Liver (tissue), 8 donors: ENCODE measurements at regions not wholly inside any gene's neighbourhood (a gene's known extent, or its start where the extent isn't known, plus 50 kb on each side); places are given as distances from the start of the nearest gene placed in this dataset.

Source experiments
- DNase-seq: peaks from one replicate; pipeline ENCODE4 v3.0.0-alpha.2; 2017; ENCODE audit warnings: low spot score
- H3K27ac ChIP-seq, 2 donors: one replicate each; pipeline ENCODE4 v1.7.0; 2013; ENCODE audit warnings: inconsistent platforms in 2 of 2, low read length in 2 of 2, control low read depth in 1 of 2, low read depth in 1 of 2, mild to moderate bottlenecking in 1 of 2
- H3K27me3 ChIP-seq, 4 donors: one replicate each; pipeline versions ENCODE4 v1.6.1 to v1.7.0; 2013; ENCODE audit warnings: low read length in 3 of 4, inconsistent platforms in 1 of 4, mild to moderate bottlenecking in 1 of 4, moderate library complexity in 1 of 4; ENCODE audit not compliant: control insufficient read depth in 4 of 4, insufficient read depth in 4 of 4
- H3K36me3 ChIP-seq, 4 donors: one replicate each; pipeline versions ENCODE4 v1.6.1 to v1.7.0; 2013; ENCODE audit warnings: low read length in 3 of 4, mild to moderate bottlenecking in 3 of 4, low read depth in 1 of 4, moderate library complexity in 1 of 4; ENCODE audit not compliant: control insufficient read depth in 4 of 4, insufficient read depth in 3 of 4
- H3K4me1 ChIP-seq, 4 donors: one replicate each; pipeline versions ENCODE4 v1.6.1 to v1.7.0; 2013; ENCODE audit warnings: low read length in 3 of 4, mild to moderate bottlenecking in 3 of 4, moderate library complexity in 1 of 4; ENCODE audit not compliant: control insufficient read depth in 4 of 4, insufficient read depth in 4 of 4
- H3K4me3 ChIP-seq, 3 donors: one replicate each; pipeline versions ENCODE4 v1.6.1 to v1.7.0; 2013; ENCODE audit warnings: low read length in 3 of 3, control low read depth in 1 of 3, low read depth in 1 of 3, mild to moderate bottlenecking in 1 of 3
- H3K9ac ChIP-seq, 2 donors: one replicate each; pipeline ENCODE4 v1.7.0; 2013; ENCODE audit warnings: low read length in 2 of 2, mild to moderate bottlenecking in 2 of 2, moderate library complexity in 2 of 2, control low read depth in 1 of 2, low read depth in 1 of 2
- H3K9me3 ChIP-seq, 4 donors: one replicate each; pipeline versions ENCODE4 v1.6.1 to v1.7.0; 2013; ENCODE audit warnings: low read length in 3 of 4; ENCODE audit not compliant: control insufficient read depth in 4 of 4
- FOXA2 ChIP-seq: IDR thresholded peaks from 2 replicates; pipeline ENCODE4 v1.6.1; 2016; ENCODE audit warnings: antibody characterized with exemption
- GABPA ChIP-seq, 2 donors: IDR thresholded peaks in 1 of 2; conservative IDR thresholded peaks in 1 of 2; 2 replicates each; pipeline ENCODE4 v1.6.1; 2016; ENCODE audit warnings: antibody characterized with exemption in 2 of 2, mild to moderate bottlenecking in 1 of 2, moderate library complexity in 1 of 2
- HNF4G ChIP-seq: IDR thresholded peaks from 2 replicates; pipeline ENCODE4 v1.6.1; 2016; ENCODE audit warnings: antibody characterized with exemption
- NR2F2 ChIP-seq: IDR thresholded peaks from 2 replicates; pipeline ENCODE4 v1.6.1; 2016; ENCODE audit warnings: antibody characterized with exemption
- RAD21 ChIP-seq, 2 donors: IDR thresholded peaks; 2 replicates each; pipeline ENCODE4 v1.6.1; 2016; ENCODE audit warnings: antibody characterized with exemption in 2 of 2, mild to moderate bottlenecking in 2 of 2
- RXRA ChIP-seq, 2 donors: IDR thresholded peaks; 2 replicates each; pipeline ENCODE4 v1.6.1; 2017 to 2018; ENCODE audit warnings: antibody characterized with exemption in 2 of 2, mild to moderate bottlenecking in 1 of 2
- SP1 ChIP-seq: IDR thresholded peaks from 2 replicates; pipeline ENCODE4 v1.6.1; 2018; ENCODE audit warnings: antibody characterized with exemption, mild to moderate bottlenecking
- TAF1 ChIP-seq: conservative IDR thresholded peaks from 2 replicates; pipeline ENCODE4 v1.6.1; 2016; ENCODE audit warnings: antibody characterized with exemption, mild to moderate bottlenecking
- YY1 ChIP-seq: IDR thresholded peaks from 2 replicates; pipeline ENCODE4 v1.6.1; 2016; ENCODE audit warnings: antibody characterized with exemption, mild to moderate bottlenecking
- ZBTB33 ChIP-seq: IDR thresholded peaks from 2 replicates; pipeline ENCODE4 v1.6.1; 2016; ENCODE audit warnings: antibody characterized with exemption
- WGBS: extraction: QIAGEN DNeasy Blood & Tissue Kit; methylation state at CpG from one replicate; pipeline ENCODE4 v1.1.7; 2013; 5-methylcytosine and 5-hydroxymethylcytosine counted together
- TF ChIP-seq, protein P1 (sequence below): fragments of 150-350 bp; IDR thresholded peaks from 2 replicates; pipeline ENCODE4 v1.5.1; 2017; ENCODE audit warnings: improper control_type of control experiment, low read depth, low read length; ENCODE audit not compliant: missing input control
- TF ChIP-seq, protein P2 (sequence below): IDR thresholded peaks from 2 replicates; pipeline ENCODE4 v1.6.1; 2016; ENCODE audit warnings: antibody characterized with exemption, mild to moderate bottlenecking
- TF ChIP-seq, protein P3 (sequence below): IDR thresholded peaks from 2 replicates; pipeline ENCODE4 v1.6.1; 2016; ENCODE audit warnings: antibody characterized with exemption
- donor health status: healthy.
- donor health status: healthy.
- donor health status: healthy.
- donor health status: healthy.
- donor health status: healthy.

DNA sequence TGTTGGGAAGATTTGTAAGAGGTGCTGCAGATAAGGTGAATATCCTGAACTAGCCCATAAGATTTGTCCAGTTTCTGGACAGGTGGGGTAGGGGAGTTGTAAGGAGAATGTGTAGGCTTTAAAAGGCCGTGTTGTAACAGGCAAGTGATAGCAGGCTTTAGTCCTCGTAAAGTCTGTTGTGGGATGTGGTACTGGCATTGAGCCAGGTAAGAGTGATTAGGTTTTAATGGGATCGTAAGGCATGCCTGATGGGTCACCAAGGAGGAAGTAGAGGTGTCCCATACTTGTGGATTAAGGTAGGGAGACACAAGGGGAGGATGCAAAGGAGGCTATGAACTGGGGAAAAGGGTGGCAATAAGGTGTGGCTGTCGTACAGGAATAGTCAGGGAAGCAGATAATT is 256.9 kb upstream of the DKK2 start (continued):
- TF ChIP-seq, protein P1, sequence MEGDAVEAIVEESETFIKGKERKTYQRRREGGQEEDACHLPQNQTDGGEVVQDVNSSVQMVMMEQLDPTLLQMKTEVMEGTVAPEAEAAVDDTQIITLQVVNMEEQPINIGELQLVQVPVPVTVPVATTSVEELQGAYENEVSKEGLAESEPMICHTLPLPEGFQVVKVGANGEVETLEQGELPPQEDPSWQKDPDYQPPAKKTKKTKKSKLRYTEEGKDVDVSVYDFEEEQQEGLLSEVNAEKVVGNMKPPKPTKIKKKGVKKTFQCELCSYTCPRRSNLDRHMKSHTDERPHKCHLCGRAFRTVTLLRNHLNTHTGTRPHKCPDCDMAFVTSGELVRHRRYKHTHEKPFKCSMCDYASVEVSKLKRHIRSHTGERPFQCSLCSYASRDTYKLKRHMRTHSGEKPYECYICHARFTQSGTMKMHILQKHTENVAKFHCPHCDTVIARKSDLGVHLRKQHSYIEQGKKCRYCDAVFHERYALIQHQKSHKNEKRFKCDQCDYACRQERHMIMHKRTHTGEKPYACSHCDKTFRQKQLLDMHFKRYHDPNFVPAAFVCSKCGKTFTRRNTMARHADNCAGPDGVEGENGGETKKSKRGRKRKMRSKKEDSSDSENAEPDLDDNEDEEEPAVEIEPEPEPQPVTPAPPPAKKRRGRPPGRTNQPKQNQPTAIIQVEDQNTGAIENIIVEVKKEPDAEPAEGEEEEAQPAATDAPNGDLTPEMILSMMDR: no peak
- TF ChIP-seq YY1 (no peak), FOXA2 (no peak)

GRCh38 chr4:107283587-107284559 is 247.8 kb upstream of the DKK2 start:
- H3K27ac ChIP-seq: no peak overlapping the region
- no peaks in the 10 kb centered on the region for H3K36me3 ChIP-seq
- TF ChIP-seq TAF1 (no peak), NR2F2 (no peak), ZBTB33 (no peak), RXRA (IDR thresholded peaks at IDR 0.05) (no peak), GABPA (IDR thresholded peaks at IDR 0.05 in 1 of 2, conservative IDR thresholded peaks at IDR 0.05 in 1 of 2) (no peak), RAD21 (IDR thresholded peaks at IDR 0.05) (no peak), SP1 (no peak), HNF4G (no peak), FOXA2 (no peak)
- TF ChIP-seq, protein P2, sequence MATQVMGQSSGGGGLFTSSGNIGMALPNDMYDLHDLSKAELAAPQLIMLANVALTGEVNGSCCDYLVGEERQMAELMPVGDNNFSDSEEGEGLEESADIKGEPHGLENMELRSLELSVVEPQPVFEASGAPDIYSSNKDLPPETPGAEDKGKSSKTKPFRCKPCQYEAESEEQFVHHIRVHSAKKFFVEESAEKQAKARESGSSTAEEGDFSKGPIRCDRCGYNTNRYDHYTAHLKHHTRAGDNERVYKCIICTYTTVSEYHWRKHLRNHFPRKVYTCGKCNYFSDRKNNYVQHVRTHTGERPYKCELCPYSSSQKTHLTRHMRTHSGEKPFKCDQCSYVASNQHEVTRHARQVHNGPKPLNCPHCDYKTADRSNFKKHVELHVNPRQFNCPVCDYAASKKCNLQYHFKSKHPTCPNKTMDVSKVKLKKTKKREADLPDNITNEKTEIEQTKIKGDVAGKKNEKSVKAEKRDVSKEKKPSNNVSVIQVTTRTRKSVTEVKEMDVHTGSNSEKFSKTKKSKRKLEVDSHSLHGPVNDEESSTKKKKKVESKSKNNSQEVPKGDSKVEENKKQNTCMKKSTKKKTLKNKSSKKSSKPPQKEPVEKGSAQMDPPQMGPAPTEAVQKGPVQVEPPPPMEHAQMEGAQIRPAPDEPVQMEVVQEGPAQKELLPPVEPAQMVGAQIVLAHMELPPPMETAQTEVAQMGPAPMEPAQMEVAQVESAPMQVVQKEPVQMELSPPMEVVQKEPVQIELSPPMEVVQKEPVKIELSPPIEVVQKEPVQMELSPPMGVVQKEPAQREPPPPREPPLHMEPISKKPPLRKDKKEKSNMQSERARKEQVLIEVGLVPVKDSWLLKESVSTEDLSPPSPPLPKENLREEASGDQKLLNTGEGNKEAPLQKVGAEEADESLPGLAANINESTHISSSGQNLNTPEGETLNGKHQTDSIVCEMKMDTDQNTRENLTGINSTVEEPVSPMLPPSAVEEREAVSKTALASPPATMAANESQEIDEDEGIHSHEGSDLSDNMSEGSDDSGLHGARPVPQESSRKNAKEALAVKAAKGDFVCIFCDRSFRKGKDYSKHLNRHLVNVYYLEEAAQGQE: no peak
- TF ChIP-seq, protein P3, sequence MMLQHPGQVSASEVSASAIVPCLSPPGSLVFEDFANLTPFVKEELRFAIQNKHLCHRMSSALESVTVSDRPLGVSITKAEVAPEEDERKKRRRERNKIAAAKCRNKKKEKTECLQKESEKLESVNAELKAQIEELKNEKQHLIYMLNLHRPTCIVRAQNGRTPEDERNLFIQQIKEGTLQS: no peak
- H3K9ac ChIP-seq: no peak overlapping the region
- H3K4me1 ChIP-seq: no peaks in the 10 kb centered on the region
- H3K4me3 ChIP-seq: no peak overlapping the region
- DNase-seq: no peak
- H3K27me3 ChIP-seq: peaks cover 0 to 2% (median 0%) of the 10 kb centered on the region in 4 donors
- H3K9me3 ChIP-seq: no peaks in the 10 kb centered on the region
- WGBS: 39% methylated on average over 4 of the region's 4 CpGs
